Calu3 (cell line): ENCODE measurements at regions not wholly inside any gene's neighbourhood (a gene's known extent, or its start where the extent isn't known, plus 50 kb on each side); places are given as distances from the start of the nearest gene placed in this dataset.
"Not testable (repeated sequence)": the region's sequence is repeated elsewhere in the genome, so short reads cannot be mapped to it uniquely, and the experiment has no call there.

Experiments used
- BruUV-seq: library from RNA; stranded (reverse); fragments of 400-500 nt; replicated peaks from 2 replicates; lab custom pipeline; 2021; lab: Mats Ljungman, UMichigan
- CTCF ChIA-PET: fragments of 300-600 bp; sonication (Branson Sonifier 250); formaldehyde crosslinking; loops from one replicate; lab custom pipeline; 2022; ENCODE audit warnings: antibody characterized with exemption; lab: Charles Lee
- DNase-seq: peaks from one replicate; pipeline ENCODE4 v3.0.0; 2022
- H3K27ac Mint-ChIP-seq: one replicate; pipeline ENCODE4 v1.8.0; 2022; ENCODE audit warnings: mixed read lengths; ENCODE audit not compliant: unreplicated experiment
- H3K27me3 Mint-ChIP-seq: one replicate; pipeline ENCODE4 v1.8.0; 2022; ENCODE audit warnings: mixed read lengths; ENCODE audit not compliant: unreplicated experiment
- H3K36me3 Mint-ChIP-seq: one replicate; pipeline ENCODE4 v1.8.0; 2022; ENCODE audit warnings: mild to moderate bottlenecking, moderate library complexity, mixed read lengths; ENCODE audit not compliant: insufficient read depth, unreplicated experiment
- H3K4me1 Mint-ChIP-seq: one replicate; pipeline ENCODE4 v1.8.0; 2022; ENCODE audit warnings: mild to moderate bottlenecking, low read depth, mixed read lengths; ENCODE audit not compliant: unreplicated experiment
- H3K4me3 Mint-ChIP-seq: one replicate; pipeline ENCODE4 v1.8.0; 2022; ENCODE audit warnings: mild to moderate bottlenecking, low read depth, moderate library complexity, mixed read lengths; ENCODE audit not compliant: unreplicated experiment
- H3K9me3 Mint-ChIP-seq: one replicate; pipeline ENCODE4 v1.8.0; 2022; ENCODE audit warnings: low read depth, mixed read lengths; ENCODE audit not compliant: unreplicated experiment
- CTCF ChIP-seq: fragments of 200-600 bp; IDR thresholded peaks from one replicate; pipeline ENCODE4 v1.8.0; 2022; ENCODE audit warnings: antibody characterized with exemption; ENCODE audit not compliant: unreplicated experiment
- intact Hi-C: fragments of 100-400 bp; cut with micrococcal nuclease; formaldehyde crosslinking; loops from one replicate; pipeline ENCODE4 v1.10.0; 2022; ENCODE audit not compliant: unreplicated experiment

- TF ChIP-seq CTCF, result no peak
- no TSS peak for BruUV-seq
- no peak overlapping the region for H3K4me3 Mint-ChIP-seq
- H3K9me3 Mint-ChIP-seq, result peaks cover 4% of the 10 kb centered on the region
- DNase-seq, result no peak
- H3K4me1 Mint-ChIP-seq, result no peaks in the 10 kb centered on the region
- H3K27me3 Mint-ChIP-seq, result peaks cover 15% of the 10 kb centered on the region
- intact Hi-C loops, result no loop called here
- H3K36me3 Mint-ChIP-seq, result no peaks in the 10 kb centered on the region
- CTCF ChIA-PET, result no interaction called here
- H3K27ac Mint-ChIP-seq, result no peak overlapping the region
These were observed 173.7 kb downstream of the VSIG4 start for GRCh38 chrX:65866146-65866545.

GRCh38 chrX:65862638-65863037 is 177.2 kb downstream of the VSIG4 start:
- CTCF ChIA-PET, result no interaction called here

GRCh38 chrX:65859299-65859698 is 180.6 kb downstream of the VSIG4 start:
- Mint-ChIP-seq H3K36me3 (no peaks in the 10 kb centered on the region), H3K27ac (no peak overlapping the region), H3K4me3 (no peak overlapping the region), H3K4me1 (no peaks in the 10 kb centered on the region), H3K9me3 (peaks cover 10% of the 10 kb centered on the region), H3K27me3 (peaks cover 18% of the 10 kb centered on the region)
- intact Hi-C loops, result no loop called here
- no TSS peak for BruUV-seq
- CTCF ChIA-PET, result no interaction called here
- TF ChIP-seq CTCF, result no peak
- DNase-seq, result no peak

More at GRCh38 chrX:65862638-65863037, 177.2 kb downstream of the VSIG4 start:
- H3K36me3 Mint-ChIP-seq, result no peaks in the 10 kb centered on the region
- no peak for DNase-seq
- peaks cover 4% of the 10 kb centered on the region for H3K9me3 Mint-ChIP-seq
- peaks cover 15% of the 10 kb centered on the region for H3K27me3 Mint-ChIP-seq
- BruUV-seq, result no TSS peak
- H3K27ac Mint-ChIP-seq, result no peak overlapping the region
- H3K4me3 Mint-ChIP-seq, result no peak overlapping the region
- TF ChIP-seq CTCF, result no peak
- intact Hi-C loops, result no loop called here
- no peaks in the 10 kb centered on the region for H3K4me1 Mint-ChIP-seq

GRCh38 chrX:65854437-65854836 is 185.4 kb downstream of the VSIG4 start:
- H3K27ac Mint-ChIP-seq, H3K4me3 Mint-ChIP-seq, DNase-seq, CTCF ChIA-PET, H3K36me3 Mint-ChIP-seq, BruUV-seq, H3K4me1 Mint-ChIP-seq, intact Hi-C loops: not testable (repeated sequence)
- Mint-ChIP-seq H3K9me3 (peaks cover 11% of the 10 kb centered on the region), H3K27me3 (peaks cover 20% of the 10 kb centered on the region)

- H3K4me1 Mint-ChIP-seq, BruUV-seq, intact Hi-C loops, CTCF ChIA-PET, H3K27ac Mint-ChIP-seq, H3K36me3 Mint-ChIP-seq, DNase-seq, H3K4me3 Mint-ChIP-seq: not testable (repeated sequence)
- Mint-ChIP-seq H3K9me3 (peaks cover 11% of the 10 kb centered on the region), H3K27me3 (peaks cover 20% of the 10 kb centered on the region)
These were observed 183.9 kb downstream of the MSN start for GRCh38 chrX:65851306-65851705.

- intact Hi-C loops, H3K27ac Mint-ChIP-seq, BruUV-seq, CTCF ChIA-PET, H3K36me3 Mint-ChIP-seq, H3K4me3 Mint-ChIP-seq, DNase-seq, H3K4me1 Mint-ChIP-seq: not testable (repeated sequence)
- peaks cover 11% of the 10 kb centered on the region for H3K9me3 Mint-ChIP-seq
- H3K27me3 Mint-ChIP-seq, result peaks cover 20% of the 10 kb centered on the region
These were observed 183.4 kb downstream of the MSN start for GRCh38 chrX:65850821-65851220.
